SK-N-DZ (cell line): ENCODE measurements at regions not wholly inside any gene's neighbourhood (a gene's known extent, or its start where the extent isn't known, plus 50 kb on each side); places are given as distances from the start of the nearest gene placed in this dataset.
"Not testable (repeated sequence)": the region's sequence is repeated elsewhere in the genome, so short reads cannot be mapped to it uniquely, and the experiment has no call there.

Experiments
- DNase-seq: peaks from one replicate; pipeline ENCODE4 v3.0.0-alpha.2; 2015; ENCODE audit warnings: low spot score

- DNase-seq = not testable (repeated sequence)
Observed at GRCh38 chr20:30508382-30508781, 749.1 kb upstream of the DEFB115 start.

- no peak for DNase-seq
Observed at GRCh38 chr20:30511322-30512030, 746.0 kb upstream of the DEFB115 start.

GRCh38 chr20:30513050-30513628 is 744.3 kb upstream of the DEFB115 start:
- DNase-seq = no peak

DNA sequence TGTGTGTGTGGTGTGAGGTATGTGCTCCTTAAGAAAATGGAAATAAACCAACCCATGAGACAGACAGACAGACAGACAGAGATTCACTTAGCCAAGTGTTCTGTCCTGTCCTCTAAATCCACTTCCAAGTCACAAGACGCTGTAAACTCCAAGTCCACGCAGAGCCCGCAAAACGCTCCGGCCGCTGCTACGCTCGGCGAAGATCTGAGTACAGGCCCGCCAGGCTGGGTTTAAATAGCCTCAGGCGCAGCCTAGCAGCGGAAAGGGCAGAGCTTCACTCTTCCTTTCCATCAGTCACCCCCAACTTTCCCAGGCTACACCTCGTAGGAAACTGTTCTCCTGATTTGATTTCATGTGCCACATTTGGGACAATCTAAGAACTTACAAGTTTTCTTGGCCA is 741.5 kb upstream of the DEFB115 start:
- DNase-seq = not testable (repeated sequence)

DNA sequence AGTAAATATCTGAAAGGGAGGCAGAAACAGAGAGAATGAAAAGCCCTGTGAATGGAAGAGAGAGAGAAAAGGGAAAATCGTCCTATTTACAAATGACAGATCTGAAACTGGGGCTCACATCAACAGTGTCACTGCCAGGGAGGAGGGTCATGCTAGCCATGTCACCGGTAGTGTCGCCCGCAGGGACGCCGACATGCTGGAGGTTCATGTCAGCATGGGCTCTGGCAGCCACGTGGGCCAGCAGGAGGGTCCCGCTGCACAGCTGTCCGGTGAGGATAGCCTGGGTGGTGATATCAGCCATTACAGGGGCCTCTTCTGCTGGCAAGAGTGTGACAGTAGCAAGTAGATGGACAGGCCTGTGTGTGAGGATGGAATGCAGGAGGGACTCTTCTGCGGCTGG is 738.6 kb upstream of the DEFB115 start:
- not testable (repeated sequence) for DNase-seq

GRCh38 chr20:30521686-30522415 is 735.6 kb upstream of the DEFB115 start:
- DNase-seq = not testable (repeated sequence)

GRCh38 chr20:30524155-30524554 is 733.3 kb upstream of the DEFB115 start:
- not testable (repeated sequence) for DNase-seq

GRCh38 chr20:30524761-30525160 is 732.7 kb upstream of the DEFB115 start:
- not testable (repeated sequence) for DNase-seq

GRCh38 chr20:30533653-30534052 is 723.8 kb upstream of the DEFB115 start:
- DNase-seq = not testable (repeated sequence)

DNA sequence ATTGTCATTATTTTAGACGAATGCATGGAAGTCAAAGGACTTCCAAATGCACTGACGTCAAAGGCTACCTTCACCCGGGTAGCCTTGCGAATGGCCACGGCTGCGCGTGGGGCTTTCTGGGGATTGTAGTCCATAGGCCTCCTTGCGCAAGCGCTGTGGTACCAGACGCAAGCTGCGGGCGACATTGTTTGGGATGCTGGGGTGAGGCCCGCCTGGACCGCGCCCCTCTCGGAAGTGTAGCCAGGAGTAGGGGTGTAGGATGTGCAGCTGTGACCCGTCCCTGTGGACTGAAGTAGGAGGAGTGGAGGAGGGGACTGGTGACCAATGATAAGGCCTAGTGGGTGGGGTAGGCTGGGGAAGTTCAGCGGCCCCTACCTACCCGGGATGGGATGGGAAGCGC is 720.0 kb upstream of the DEFB115 start:
- DNase-seq = not testable (repeated sequence)

DNA sequence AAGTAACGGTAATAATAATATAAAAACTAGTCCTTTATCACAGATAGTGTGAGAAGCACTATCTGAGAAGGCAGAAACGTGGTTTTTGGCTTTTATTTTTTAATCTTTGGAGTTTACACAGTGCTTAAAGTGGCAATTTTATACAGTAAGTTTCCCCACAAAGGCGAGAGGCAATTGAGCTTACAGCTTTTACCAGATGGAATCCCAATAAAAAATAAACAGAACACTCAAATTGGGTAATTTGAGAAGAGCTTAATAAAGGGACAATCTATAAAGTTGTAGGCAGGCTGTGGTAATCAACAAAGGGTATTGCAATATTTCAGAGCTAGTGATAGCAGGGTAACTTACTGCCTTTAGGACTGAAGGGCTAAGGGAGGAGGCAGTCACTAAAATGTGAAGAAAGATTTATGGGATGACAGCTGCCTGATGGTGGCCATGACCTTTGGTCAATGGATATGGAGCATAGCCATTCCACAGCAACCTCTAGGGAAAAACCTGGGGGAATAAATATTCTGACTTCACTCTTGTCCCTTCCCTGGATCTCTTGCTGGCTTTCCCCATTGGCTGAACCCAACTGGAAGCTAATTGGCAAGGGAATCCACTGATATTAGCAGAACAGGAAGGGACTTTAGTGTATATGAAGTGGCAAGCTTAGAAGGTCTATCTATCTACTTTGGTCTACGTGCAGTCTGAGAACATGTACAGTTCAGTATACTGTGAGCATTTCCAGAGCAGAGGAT is 717.0 kb upstream of the DEFB115 start:
- not testable (repeated sequence) for DNase-seq

- not testable (repeated sequence) for DNase-seq
Observed at GRCh38 chr20:30551236-30551635, 706.2 kb upstream of the DEFB115 start.

DNA sequence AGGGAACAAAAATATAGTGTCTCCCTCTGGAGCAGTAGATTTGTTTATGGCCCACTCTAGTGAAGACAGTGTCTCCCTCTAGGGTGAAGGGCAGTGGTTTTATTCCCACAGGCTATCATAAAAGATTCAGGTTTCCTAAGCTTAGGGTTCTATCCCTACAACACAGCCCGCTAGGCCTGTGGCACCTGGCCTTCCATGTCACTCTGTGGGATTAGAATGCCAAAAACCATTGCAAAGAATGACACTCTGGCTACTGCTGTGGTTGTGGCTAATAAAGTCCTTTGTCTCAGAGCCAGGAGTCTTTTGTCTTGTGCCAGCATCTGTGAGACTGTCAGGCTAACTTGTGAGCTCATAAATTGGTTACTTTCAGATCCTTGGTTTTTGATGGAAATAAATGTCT is 700.7 kb upstream of the DEFB115 start:
- DNase-seq = not testable (repeated sequence)

- DNase-seq = not testable (repeated sequence)
Observed at GRCh38 chr20:30565086-30565485, 692.4 kb upstream of the DEFB115 start.

GRCh38 chr20:30569867-30570266 is 687.6 kb upstream of the DEFB115 start:
- not testable (repeated sequence) for DNase-seq

DNA sequence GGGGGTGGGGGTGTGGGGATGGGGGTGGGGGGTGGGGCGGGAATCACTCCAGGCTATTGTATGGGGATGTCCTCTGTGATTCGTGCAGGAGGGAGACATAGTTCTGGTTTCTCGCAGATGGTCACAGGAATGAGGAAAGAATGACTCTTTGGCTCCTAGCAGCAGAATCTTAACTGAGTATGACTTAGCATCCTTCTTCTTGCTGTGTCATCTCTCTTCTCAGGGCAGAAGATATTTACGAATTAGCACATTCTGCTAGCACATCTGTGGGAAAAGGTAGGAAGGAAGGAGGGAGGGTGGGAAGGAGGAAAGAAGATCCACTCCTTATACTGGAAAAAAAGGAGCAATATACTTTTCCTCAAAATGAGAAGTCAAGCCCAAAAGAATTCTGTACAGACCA is 686.8 kb upstream of the DEFB115 start:
- not testable (repeated sequence) for DNase-seq

- DNase-seq = not testable (repeated sequence)
Observed at GRCh38 chr20:30574337-30574736, 683.1 kb upstream of the DEFB115 start.

GRCh38 chr20:30579069-30579468 is 678.4 kb upstream of the DEFB115 start:
- DNase-seq = not testable (repeated sequence)

GRCh38 chr20:30579824-30580438 is 677.5 kb upstream of the DEFB115 start:
- peak; percentile 88 for DNase-seq

GRCh38 chr20:30581839-30582238 is 675.6 kb upstream of the DEFB115 start:
- not testable (repeated sequence) for DNase-seq

DNA sequence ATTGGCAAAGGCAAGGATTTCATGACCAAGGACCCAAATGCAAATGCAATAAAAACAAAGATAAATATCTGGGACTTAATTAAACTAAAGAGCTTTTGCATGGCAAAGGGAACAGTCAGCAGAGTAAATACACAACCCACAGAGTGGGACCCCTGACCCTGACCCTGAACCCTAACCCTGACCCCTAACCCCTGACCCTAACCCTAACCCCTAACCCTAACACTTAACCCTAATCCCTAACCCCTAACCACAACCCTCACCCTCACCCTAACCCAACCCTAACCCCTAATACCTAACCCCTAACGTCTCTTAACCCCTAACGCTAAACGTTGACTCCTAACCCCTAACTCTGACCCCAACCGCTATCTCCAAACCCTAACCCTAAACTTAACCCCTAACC is 673.1 kb upstream of the DEFB115 start:
- not testable (repeated sequence) for DNase-seq
